Keratinocyte (primary cell): ENCODE measurements at regions not wholly inside any gene's neighbourhood (a gene's known extent, or its start where the extent isn't known, plus 50 kb on each side); places are given as distances from the start of the nearest gene placed in this dataset.

ENCODE experiments used
- CTCF ChIP-seq, 3 experiments: IDR thresholded peaks in 1 of 3; conservative IDR thresholded peaks in 1 of 3; optimal IDR thresholded peaks in 1 of 3; 2 replicates in 2 of 3; 3 replicates in 1 of 3; pipeline versions ENCODE3 to v1.5.1; 2011; ENCODE audit warnings: low read length in 3 of 3, mild to moderate bottlenecking in 3 of 3, moderate library complexity in 2 of 3, control low read depth in 1 of 3, inconsistent platforms in 1 of 3; ENCODE audit not compliant: insufficient read depth in 2 of 3; ENCODE audit errors: extremely low read depth in 1 of 3
- EZH2 ChIP-seq: IDR thresholded peaks from one replicate; pipeline ENCODE4 v1.6.1; 2012; ENCODE audit warnings: inconsistent platforms, mild to moderate bottlenecking, low read length, moderate library complexity

GRCh38 chr10:78541481-78542140 is 507.9 kb downstream of the RPS24 start:
- no peak for TF ChIP-seq CTCF (optimal IDR thresholded peaks at IDR 0.05 in 1 of 3, IDR thresholded peaks at IDR 0.05 in 1 of 3, conservative IDR thresholded peaks at IDR 0.05 in 1 of 3; ENCODE audit: extremely low read depth in 1 of 3, insufficient read depth in 2 of 3, low read length in 3 of 3)
- TF ChIP-seq EZH2 = no peak
